HG02938 (cell line): ENCODE measurements at regions not wholly inside any gene's neighbourhood (a gene's known extent, or its start where the extent isn't known, plus 50 kb on each side); places are given as distances from the start of the nearest gene placed in this dataset.

Experiments
- ATAC-seq: cut with Tn5 transposase; IDR thresholded peaks from one replicate; pipeline ENCODE4 v1.9.1; 2021; ENCODE audit warnings: mild to moderate bottlenecking, moderate library complexity; ENCODE audit not compliant: unreplicated experiment

DNA sequence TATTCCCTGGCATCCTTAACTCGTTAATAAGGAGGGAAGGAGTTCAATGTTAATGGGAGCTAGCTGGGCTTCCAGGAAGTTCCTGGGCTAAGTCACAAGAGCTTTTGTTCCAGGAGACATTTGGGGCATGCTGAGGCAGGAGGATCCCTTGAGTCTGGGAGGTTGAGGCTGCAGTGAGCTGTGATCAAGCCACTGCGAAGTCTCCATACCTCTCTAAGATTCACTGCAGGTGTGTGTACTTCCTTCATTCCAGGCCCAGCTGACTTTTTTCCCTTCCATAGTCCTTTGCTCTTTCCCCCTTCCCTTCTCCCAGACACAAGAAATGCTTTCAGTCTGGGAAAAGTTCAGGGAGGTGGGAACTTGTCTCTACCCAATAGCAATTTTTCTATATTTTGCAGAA, 489.8 kb downstream of the NPIPA7 start:
- no peak for ATAC-seq

DNA sequence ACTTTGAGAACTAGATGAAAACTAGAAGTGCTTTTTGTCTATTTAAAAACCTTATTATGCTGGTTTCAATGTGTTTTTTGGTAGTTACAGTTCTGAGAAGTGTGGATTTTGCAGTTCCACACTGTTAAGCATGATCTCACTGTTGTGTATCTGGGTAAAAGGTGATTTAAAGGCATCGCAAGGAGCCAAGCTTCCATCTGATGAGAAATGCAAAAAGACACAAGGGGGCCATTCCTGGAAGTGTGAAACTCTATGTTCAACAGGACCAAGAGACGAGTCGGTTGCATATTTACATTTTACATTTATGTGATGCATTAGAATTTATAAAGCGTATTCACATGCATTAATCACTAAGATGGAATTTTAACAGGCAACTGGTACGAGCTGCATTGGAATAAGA, 490.8 kb downstream of the NPIPA7 start:
- no peak for ATAC-seq

GRCh38 chr16:16871196-16871595, 492.3 kb downstream of the NPIPA7 start:
- ATAC-seq = no peak

DNA sequence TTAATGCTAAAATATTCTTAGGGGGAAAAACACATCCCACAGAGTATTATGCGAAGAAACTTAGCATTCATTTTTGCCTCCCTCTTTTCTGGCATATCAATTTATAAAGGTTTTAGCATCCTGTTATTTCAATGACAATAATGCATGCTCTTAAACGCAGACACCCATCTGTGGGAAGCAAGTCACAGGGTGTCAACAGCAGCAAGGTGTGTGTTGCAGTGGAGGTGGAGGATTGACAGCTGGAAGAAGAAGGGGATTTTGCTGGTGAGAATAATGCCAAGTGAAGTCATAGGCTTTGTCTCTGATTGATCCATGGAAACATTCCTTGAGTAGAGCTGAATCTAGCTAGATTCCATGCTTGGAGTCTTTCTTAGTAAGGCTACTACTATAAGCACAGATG, 498.1 kb downstream of the NPIPA7 start:
- no peak for ATAC-seq

GRCh38 chr16:16879567-16880251, 500.8 kb downstream of the NPIPA7 start:
- ATAC-seq = no peak

- ATAC-seq = no peak
Measured at GRCh38 chr16:16881814-16882213, 502.9 kb downstream of the NPIPA7 start.

DNA sequence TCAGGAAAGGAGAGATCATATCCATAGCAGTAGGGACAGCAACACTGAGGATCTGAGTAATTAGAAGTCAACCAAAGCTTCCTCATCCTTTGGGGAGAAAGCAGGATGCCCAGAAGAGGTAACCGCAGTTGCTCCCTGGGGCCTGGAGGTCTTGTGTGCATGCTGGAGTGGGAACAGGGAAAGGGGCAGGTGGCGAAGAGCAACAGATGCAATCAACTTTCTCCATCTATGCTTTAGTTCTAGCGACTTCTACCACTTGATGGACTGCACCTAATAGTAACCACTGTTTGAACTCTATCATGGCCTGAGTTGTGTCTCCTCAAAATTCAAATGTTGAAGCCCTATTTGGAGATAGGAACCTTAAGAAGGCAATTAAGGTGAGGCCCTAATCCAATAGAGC, 503.8 kb downstream of the NPIPA7 start:
- ATAC-seq = no peak

- ATAC-seq = no peak
Measured at GRCh38 chr16:16884451-16884850, 505.5 kb downstream of the NPIPA7 start.

DNA sequence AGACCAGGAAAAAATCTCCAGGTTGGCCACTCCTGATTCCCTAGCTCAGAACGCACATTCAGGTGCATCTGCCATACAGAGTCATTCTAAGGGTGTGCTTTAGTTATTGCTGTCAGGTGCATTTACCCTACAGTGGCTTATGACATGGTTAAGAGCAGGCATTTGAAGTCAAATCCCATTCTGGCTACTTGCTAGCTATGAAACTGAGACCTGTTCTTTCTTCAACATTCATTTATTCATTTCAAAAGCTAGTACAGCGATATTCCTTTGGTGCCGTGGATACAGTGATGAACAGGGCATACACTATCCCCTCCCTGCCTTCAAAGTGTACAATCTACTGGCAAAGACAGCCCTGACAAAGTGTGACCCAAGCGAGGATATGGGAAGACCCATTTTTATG, 508.3 kb downstream of the NPIPA7 start:
- no peak for ATAC-seq

DNA sequence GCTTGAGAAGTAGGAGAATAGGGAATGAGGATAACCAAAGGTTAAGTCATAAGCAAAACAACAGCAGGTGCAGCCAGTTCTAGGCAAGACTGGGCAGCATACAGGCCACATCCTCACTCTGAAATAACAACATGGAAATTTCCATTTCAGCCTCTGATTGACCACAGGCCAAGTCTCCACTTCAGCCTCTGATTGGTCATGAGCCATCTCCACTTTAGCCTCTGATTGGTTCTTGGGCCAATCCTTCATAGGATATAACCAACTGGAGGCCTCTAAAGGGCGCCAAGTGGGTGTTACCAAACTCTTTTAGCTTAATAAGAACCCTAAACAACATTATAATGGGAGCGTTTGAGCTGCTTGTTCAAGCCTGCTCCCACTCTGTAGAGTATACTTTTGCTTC, 512.0 kb downstream of the NPIPA7 start:
- no peak for ATAC-seq

DNA sequence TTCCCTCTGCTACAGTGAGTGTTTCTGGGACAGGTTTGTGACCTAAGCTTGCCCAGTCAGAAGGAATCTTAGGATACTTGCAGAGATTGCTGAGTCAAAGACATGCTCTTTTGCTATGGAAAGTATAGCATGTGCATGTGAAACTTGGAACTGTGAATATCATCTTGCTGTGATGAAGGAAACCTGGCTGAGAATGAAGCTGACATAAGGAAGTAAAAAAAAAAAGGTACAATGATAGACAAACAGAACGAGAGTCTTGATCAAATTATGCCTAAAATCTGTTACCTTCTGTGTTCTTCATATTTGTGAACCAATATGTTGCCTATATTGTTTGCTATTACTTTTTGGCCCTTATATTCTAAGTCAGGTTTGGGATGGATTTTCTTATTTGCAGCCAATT, 525.7 kb downstream of the NPIPA7 start:
- ATAC-seq = no peak

DNA sequence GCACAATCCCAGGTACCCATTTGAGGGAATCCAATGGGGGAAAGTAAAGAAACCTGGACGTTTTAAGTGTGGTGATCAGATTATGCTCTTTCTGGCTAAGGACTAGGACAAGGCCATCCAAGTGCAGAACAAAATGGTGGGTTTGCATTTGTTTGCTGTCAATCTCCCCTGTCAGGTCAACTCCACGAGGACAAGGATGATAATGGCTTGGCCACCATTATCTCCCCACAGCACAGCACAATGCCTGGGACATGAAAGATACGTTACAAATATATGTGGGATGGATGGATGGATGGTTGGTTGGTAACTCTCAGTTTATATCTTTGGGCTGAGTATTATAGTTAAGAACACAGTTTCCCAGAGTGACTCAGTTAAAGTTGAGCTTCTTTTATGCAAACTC, 526.9 kb downstream of the NPIPA7 start:
- no peak for ATAC-seq

DNA sequence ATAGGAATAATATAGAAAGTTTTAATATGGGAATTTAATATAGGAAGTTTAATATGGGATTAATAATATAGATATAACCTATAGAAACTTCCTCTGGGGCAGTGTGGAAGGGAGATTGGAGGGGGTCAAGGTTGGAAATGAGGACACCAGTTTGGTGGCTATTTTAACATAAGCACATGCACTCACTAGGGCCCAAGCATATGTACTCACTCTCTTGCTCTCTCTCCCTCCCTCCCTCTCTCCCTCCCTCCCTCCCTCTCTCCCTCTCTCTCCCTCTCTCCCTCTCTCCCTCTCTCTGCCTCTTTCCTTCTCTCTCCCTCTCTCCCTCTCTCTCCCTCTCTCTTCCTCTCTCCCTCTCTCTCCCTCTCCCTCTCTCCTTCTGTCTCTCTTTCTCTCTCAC, 528.1 kb downstream of the NPIPA7 start:
- no peak for ATAC-seq

DNA sequence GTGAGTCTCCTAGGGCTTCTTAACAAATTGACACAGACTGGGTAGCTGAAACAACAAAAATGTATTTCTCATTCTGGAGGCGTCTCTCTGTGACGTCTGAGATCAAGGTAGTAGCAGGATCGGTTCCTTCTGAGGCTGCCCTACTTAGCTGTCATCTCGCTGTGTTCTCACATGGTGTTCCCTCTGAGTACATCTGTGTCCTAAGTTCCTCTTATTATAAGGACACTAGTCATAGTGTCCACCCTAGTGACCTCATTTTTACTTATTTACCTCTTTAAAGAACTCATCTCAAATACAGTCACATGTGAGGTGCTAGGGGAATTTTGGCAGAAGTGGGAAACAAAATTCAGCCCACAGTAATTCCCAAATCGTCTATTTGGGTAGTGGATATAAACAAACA, 529.1 kb downstream of the NPIPA7 start:
- ATAC-seq = no peak

- no peak for ATAC-seq
Measured at GRCh38 chr16:16909126-16909525, 530.2 kb downstream of the NPIPA7 start.

GRCh38 chr16:16910666-16911065, 531.7 kb downstream of the NPIPA7 start:
- no peak for ATAC-seq

- no peak for ATAC-seq
Measured at GRCh38 chr16:16915771-16916170, 536.8 kb downstream of the NPIPA7 start.

DNA sequence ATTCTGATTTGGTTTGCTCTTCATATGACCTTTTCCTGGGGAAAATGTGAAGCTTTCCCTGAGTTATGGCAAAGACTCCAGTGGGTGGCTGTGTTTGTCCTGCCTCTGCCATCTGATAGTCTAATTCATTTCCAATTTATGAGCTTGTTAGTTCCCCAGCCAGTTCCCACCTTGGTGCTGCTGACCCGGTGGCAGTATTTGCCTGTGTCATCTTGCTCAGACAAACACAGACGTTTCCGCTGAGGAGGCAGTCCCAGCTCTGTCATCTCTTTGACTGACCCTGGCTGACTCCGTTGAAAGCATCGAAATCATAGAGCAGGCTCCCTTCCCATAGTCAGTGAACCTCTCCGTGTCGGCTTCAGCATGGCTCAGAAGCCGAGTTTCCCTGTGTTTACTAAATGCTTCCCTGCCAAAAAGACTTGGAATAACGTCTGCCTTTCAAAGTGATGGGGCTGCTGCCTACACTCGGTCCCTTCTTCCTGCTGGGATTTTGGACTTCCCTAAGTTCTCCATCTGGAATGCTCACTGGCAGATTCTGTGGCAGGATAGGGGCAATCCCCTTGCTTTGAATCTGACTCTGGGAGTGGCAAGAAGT, 538.3 kb downstream of the NPIPA7 start:
- ATAC-seq = no peak

GRCh38 chr16:16923479-16923878, 544.5 kb downstream of the NPIPA7 start:
- ATAC-seq = no peak

DNA sequence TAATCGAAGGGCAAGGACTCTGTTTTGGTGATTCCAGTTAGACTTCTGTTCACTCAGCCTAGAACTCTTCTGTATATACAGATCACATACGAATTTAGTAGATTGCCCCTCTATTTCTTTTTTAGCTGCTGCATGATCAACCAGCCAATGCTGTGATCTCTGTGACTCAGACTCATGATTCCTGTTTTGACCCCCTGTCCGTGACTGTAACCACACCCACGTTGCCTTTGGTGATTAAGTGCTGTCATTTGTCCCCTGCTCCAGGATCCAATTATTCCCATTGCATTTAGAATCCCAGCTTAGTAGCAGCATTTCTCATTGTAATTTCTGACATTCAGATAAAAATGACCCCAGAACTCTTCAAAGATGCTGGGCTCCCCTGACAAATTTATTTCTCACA, 545.7 kb downstream of the NPIPA7 start:
- ATAC-seq = no peak

DNA sequence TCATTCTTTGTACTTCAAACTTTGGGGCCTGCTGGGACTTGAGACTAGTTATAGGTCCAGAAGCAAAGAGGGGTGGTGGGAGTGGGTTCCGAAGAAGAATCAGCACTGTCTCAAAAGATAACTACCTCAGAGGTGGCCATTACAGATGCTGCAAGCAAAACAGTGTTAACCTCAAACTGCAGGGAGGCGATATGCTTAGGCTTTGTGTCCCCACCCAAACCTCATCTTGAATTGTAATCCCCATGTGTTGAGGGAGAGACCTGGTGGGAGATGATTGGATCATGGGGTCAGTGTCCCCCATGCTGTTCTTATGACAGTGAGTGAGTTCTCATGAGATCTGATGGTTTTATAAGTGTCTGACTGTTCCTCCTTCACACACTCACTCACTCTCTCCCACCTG, 545.3 kb downstream of the XYLT1 start:
- ATAC-seq = no peak

DNA sequence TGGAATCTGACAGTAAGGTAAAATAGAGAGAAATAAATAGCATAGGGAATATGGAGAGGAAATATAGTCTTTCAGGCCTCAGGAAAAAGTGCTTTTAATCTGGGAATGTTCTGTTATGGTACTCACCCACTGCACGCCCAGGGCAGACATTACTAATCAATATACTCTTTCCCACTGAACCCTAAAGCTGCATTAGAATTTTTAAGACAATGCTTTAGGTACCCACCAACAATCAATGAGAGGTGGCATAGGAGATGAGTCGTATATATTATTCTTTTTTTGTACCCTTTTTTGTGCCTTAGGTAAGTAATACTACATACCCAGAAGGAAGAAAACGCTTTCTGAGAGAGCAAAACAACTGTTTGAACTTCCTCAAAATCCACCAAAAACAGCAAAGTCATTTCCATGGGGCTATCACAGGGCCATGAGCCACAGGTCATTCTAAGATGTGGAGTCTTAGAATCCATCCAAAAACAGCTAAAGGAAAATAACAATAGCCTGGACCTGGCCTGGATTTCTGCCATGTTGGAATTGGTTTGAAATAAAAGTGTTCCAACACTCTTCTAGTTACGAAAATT, 542.1 kb downstream of the XYLT1 start:
- no peak for ATAC-seq
